HL-60 (cell line): ENCODE measurements at regions not wholly inside any gene's neighbourhood (a gene's known extent, or its start where the extent isn't known, plus 50 kb on each side); places are given as distances from the start of the nearest gene placed in this dataset.

Experiments used
- CTCF ChIP-seq: IDR thresholded peaks from one replicate; pipeline ENCODE4 v1.5.1; 2011; ENCODE audit warnings: low read length, control low read depth, inconsistent platforms; ENCODE audit not compliant: insufficient read depth
- GABPA ChIP-seq: IDR thresholded peaks from 2 replicates; pipeline ENCODE4 v1.6.1; 2012; ENCODE audit warnings: low read depth
- POLR2AphosphoS5 ChIP-seq: IDR thresholded peaks from 2 replicates; pipeline ENCODE4 v1.6.1; 2012; ENCODE audit warnings: low read depth
- REST ChIP-seq: IDR thresholded peaks from 2 replicates; pipeline ENCODE4 v1.6.1; 2012; ENCODE audit warnings: low read depth; ENCODE audit not compliant: insufficient replicate concordance

- TF ChIP-seq CTCF (no peak), POLR2AphosphoS5 (no peak), GABPA (no peak), REST (no peak)
Measured at GRCh38 chr5:1655496-1656270, 131.9 kb upstream of the LPCAT1 start.
